GM12891 (cell line): ENCODE measurements at regions not wholly inside any gene's neighbourhood (a gene's known extent, or its start where the extent isn't known, plus 50 kb on each side); places are given as distances from the start of the nearest gene placed in this dataset.
"Not testable (repeated sequence)": the region's sequence is repeated elsewhere in the genome, so short reads cannot be mapped to it uniquely, and the experiment has no call there.

Experiments used
- DNase-seq: peaks from one replicate; pipeline ENCODE4 v3.0.0; 2011; ENCODE audit warnings: low spot score; ENCODE audit not compliant: insufficient read length
- FAIRE-seq: peaks from 2 replicates; lab custom pipeline; 2011; peaks lifted over from hg19 to GRCh38; lab: Jason Lieb, UNC
- PAX5 ChIP-seq: IDR thresholded peaks from 2 replicates; pipeline ENCODE4 v1.6.1; 2011; ENCODE audit warnings: low read length, moderate library complexity, mild to moderate bottlenecking; ENCODE audit not compliant: insufficient read depth, severe bottlenecking
- POLR2A ChIP-seq: IDR thresholded peaks from 2 replicates; pipeline ENCODE4 v1.6.1; 2011; ENCODE audit warnings: low read depth, low read length, control low read depth
- POLR2AphosphoS5 ChIP-seq: IDR thresholded peaks from 2 replicates; pipeline ENCODE4 v1.6.1; 2011; ENCODE audit warnings: low read depth, low read length, control low read depth
- POU2F2 ChIP-seq: IDR thresholded peaks from 2 replicates; pipeline ENCODE4 v1.6.1; 2011; ENCODE audit warnings: low read depth, mild to moderate bottlenecking, control low read depth, low read length, moderate library complexity
- SPI1 ChIP-seq: IDR thresholded peaks from 2 replicates; pipeline ENCODE4 v1.6.1; 2011; ENCODE audit warnings: low read depth, low read length, control low read depth
- TAF1 ChIP-seq: IDR thresholded peaks from 2 replicates; pipeline ENCODE4 v1.6.1; 2011; ENCODE audit warnings: low read depth, low read length, control low read depth

DNA sequence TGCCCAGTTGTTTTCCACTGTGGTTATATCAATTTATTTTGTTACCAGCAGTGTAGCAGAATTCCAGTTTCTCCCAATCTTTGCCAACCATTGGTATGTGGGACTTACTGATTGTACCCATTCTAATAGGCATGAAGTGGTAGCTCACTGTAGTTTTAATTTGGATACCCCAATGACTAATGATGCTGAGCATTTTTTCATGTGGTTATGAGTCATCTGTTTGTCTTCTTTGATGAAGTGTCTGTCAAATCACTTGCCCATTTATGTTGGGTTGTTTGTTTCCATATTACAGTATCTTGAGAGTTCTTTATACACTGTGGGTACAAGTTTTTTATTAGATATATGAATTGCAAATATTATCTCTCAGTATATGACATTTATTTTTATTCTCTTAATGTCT lies 644.3 kb downstream of the NR2F2 start:
- FAIRE-seq (no peak), DNase-seq (no peak)
- no peak for TF ChIP-seq TAF1
- TF ChIP-seq POLR2A = no peak
- TF ChIP-seq POU2F2 = no peak
- TF ChIP-seq POLR2AphosphoS5 = no peak
- TF ChIP-seq SPI1 = no peak
- no peak for TF ChIP-seq PAX5

DNA sequence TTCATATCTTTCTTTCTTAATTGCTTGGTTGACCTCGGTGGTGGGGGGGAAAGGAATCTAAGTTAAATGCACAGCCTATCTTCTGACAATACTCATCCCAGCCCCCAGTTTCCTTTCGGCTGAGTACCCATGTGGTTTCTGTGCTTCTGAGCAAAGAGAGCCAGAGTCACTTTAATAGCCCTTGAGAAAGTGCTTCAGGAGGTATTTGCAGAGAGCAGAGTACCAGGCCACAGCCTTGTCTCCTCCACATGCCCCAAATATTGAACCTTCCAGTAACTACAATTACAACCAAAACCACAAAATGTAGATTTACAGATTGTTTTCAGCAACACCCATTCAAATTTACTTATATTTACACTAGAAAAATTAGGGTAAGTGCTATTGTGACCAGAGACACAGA lies 647.4 kb downstream of the NR2F2 start:
- DNase-seq (no peak), FAIRE-seq (no peak)

DNA sequence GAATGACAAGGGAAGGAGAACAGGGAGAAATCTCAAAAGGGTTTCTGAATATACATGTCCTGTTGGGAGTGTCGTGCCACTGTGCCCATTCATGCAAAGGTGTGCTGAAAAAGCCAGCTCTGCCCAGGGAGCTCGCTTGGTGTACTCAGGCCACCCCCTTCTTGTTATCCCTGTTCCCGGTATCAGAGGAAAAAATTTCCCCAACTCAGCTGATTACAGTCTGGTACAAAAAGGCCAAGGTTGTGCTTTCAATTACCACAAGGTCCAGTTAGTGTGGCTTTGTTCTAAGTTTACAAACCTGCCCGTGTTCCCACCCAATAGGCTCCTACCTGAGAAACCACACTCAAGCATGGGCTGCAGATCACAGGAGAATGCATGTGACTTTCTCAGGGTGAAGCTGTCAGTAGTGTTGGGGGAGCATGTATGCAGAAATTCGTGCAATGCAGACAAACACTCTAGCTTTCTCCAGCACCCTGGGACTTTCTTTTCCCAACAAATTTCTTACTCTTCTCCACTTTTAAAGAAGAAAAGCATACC lies 648.5 kb downstream of the NR2F2 start:
- TF ChIP-seq SPI1 (no peak), PAX5 (no peak)
- DNase-seq = no peak
- no peak for FAIRE-seq

More for the DNA sequence above, 647.4 kb downstream of the NR2F2 start:
- TF ChIP-seq POLR2A = no peak
- no peak for TF ChIP-seq POU2F2
- TF ChIP-seq POLR2AphosphoS5 = no peak
- TF ChIP-seq SPI1 = no peak
- TF ChIP-seq TAF1 = no peak
- no peak for TF ChIP-seq PAX5

DNA sequence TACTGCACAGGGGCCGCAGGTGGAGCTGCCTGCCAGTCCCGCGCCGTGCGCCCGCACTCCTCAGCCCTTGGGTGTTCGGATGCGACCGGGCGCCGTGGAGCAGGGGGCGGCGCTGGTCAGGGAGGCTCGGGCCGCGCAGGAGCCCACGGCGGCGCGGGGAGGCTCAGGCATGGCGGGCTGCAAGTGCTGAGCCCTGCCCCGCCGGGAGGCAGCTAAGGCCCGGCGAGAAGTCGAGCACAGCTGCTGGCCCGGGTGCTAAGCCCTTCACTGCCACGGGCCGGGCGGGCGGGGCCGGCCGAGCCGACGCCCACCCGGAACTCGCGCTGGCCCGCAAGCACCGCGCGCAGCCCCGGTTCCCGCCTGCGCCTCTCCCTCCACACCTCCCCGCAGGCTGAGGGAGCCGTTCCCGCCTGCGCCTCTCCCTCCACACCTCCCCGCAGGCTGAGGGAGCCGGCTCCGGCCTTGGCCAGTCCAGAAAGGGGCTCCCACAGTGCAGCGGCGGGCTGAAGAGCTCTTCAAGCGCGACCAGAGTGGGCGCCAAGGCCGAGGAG lies 653.7 kb downstream of the NR2F2 start:
- FAIRE-seq, DNase-seq: not testable (repeated sequence)

DNA sequence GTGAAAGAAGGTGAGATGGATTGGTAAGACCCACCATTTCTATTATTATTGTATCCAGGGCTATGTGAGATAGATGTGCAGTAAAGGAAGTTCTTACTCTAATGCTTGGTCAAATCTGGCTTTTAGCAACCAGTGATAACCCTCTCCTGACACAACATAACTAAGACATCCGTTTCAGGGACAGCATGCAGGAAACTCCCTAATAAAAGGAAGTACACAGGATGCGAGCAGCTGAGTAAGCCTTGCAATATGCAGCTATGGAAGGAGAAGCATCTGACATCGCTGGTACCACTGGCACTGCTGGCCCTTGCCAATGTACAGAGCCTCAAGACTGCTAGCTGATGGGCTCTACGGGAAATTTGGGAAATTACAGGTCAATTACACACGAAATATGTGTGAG lies 662.3 kb downstream of the NR2F2 start:
- FAIRE-seq (no peak), DNase-seq (no peak)
- TF ChIP-seq POLR2A (no peak), PAX5 (no peak), TAF1 (no peak), POU2F2 (no peak), SPI1 (no peak), POLR2AphosphoS5 (no peak)

DNA sequence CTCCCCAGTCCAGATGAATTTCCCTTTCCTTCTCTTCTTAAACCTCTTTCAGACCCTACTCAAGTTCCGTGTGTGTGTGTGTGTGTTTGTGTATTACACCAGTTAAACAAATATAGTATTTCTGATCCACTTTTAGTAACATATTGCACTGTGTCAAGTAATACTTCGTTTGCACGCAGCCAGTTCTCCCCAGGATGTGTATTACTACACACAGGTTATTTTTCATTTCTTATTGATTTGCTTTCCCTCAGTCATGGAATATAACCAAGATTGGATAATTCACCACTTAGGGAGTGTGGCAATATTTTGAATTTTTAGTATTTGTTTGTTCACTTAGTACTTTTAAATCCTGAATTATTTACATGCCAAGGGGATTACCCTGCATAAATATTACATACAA lies 667.0 kb downstream of the NR2F2 start:
- TF ChIP-seq SPI1 (no peak), PAX5 (no peak), POLR2A (no peak), POLR2AphosphoS5 (no peak), TAF1 (no peak), POU2F2 (no peak)
- no peak for FAIRE-seq

DNA sequence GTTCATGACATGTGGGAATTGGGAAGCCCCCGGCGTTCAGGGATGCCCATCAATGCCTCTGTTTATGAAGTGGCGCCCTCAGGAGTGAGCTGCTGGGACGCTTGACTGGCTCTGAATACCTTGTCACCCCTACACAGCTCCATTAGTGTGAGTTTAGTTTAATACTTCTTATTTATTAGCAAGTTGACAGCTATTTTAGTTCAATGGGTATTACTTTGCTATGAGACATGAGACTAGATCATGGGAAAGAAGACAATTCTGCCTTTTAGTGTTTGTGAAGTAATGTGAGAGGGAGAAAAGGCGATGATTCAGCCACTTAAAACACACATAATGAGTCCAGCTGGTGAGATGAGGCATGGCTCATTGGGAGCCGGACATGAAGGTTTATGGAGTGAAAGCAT lies 678.5 kb downstream of the NR2F2 start:
- TF ChIP-seq POLR2AphosphoS5 = no peak
- TF ChIP-seq TAF1 = no peak
- TF ChIP-seq POU2F2 = no peak
- no peak for TF ChIP-seq SPI1
- DNase-seq = no peak
- no peak for FAIRE-seq

More for the DNA sequence above, 667.0 kb downstream of the NR2F2 start:
- no peak for DNase-seq

DNA sequence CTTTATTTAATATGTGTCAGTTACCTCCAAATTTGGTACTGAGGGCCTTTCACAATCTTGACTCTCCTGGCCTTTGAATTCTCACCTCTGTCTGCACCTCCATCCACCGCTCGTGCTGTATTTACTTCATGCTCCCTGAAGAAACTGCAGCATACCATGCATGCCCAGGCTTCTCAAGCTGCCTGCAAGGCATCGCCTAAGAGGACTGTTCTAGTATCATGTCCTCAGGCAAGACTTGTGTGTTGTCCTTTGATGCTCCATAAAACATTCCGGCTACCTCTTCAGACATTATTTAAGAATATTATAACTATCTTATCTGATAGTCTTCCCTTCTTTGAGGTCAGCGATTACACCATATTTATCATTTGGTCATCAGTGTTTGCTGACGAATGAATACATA lies 682.5 kb downstream of the NR2F2 start:
- FAIRE-seq = no peak
- TF ChIP-seq POU2F2 = no peak
- TF ChIP-seq TAF1 = no peak
- TF ChIP-seq POLR2AphosphoS5 = no peak
- no peak for TF ChIP-seq POLR2A
- no peak for TF ChIP-seq SPI1
- TF ChIP-seq PAX5 = no peak
- no peak for DNase-seq

DNA sequence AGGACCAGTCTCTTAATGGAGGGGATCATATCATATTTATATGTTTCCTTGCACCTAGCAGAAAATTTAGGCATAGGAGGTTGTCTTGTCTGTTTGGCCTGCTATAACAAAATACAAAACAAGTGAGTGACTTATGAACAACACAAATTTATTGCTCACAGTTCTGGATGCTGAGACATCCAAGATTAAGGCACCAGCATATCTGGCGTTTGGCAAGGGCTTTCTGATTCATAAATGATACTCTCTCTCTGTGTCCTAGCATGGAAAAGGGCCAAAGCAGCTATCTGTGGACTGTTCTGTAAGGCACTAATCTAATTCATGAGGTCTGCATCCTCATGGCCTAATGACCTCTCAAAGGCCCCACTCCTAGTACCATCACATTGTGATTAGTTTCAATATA lies 683.0 kb downstream of the NR2F2 start:
- TF ChIP-seq TAF1 (no peak), PAX5 (no peak), SPI1 (no peak), POLR2A (no peak), POLR2AphosphoS5 (no peak), POU2F2 (no peak)
- no peak for DNase-seq
- FAIRE-seq = no peak

DNA sequence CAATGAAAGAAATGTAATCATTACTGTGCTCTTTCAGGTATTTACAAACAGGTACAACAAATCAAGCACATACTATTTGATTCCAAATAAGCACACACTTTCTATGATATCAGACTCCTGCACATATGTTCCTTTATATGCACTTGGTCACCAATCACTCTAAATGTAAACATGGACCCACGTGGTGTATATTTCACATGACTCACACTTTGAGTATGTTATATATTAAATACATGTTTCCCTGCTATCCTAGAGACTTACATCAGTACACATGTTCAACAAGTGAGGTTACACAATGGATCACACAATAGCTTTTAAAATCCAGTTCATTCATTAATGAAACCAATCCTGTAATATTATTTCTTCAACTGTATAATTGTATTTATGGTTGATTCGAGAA lies 683.5 kb downstream of the NR2F2 start:
- DNase-seq (no peak), FAIRE-seq (no peak)

More for the DNA sequence above, 683.5 kb downstream of the NR2F2 start:
- TF ChIP-seq POU2F2 (no peak), PAX5 (no peak), SPI1 (no peak)
